ENCODE measurements at regions not wholly inside any gene's neighbourhood (a gene's known extent, or its start where the extent isn't known, plus 50 kb on each side); places are given as distances from the start of the nearest gene placed in this dataset.

GRCh38 chr2:57570961-57571360 is 475.6 kb upstream of the VRK2 start:
- no peak for TF ChIP-seq CTCF (IDR thresholded peaks at IDR 0.05)
- no peak for TF ChIP-seq POLR2A (IDR thresholded peaks at IDR 0.05)
- no peak for TF ChIP-seq POLR2AphosphoS5 (IDR thresholded peaks at IDR 0.05)
